Stimulated activated CD4-positive, alpha-beta T cell treated with anti-CD3 and anti-CD28 coated beads, TNF-alpha, amount 100 ng/mL, for 24 hours (primary cell): ENCODE measurements at regions not wholly inside any gene's neighbourhood (a gene's known extent, or its start where the extent isn't known, plus 50 kb on each side); places are given as distances from the start of the nearest gene placed in this dataset.

ENCODE experiments used
- DNase-seq, 3 experiments: peaks; one replicate each; pipeline ENCODE4 v3.0.0-alpha.2; 2020; ENCODE audit warnings: low read depth in 3 of 3

DNA sequence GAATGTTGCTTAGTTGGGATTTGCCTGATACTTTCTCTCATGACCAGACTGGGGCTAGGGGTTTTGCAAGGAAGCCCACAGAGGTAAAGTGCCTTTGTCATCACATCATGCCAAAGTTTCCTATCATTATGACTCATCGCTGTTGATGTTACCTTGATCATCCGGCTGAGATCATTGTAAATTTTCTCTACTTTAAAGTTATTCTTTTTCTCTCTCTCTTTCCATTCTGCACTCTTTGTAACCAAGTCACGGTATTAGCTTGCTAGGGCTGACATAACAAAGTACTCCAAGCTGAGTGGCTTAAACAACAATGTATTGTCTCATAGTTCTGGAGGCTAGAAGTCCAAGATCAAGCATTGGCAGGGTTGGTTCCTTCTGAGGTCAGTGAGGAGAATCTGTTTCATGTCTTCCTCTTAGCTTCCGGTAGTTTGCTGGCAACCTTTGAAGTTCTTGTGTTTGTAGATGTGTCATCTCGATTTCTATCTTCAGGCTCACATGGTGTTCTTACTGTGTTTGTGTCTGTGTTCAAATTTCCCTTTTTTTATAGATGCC, 113.0 kb downstream of the DTHD1 start:
- DNase-seq = peak in 1 of 3 experiments; percentile 27

DNA sequence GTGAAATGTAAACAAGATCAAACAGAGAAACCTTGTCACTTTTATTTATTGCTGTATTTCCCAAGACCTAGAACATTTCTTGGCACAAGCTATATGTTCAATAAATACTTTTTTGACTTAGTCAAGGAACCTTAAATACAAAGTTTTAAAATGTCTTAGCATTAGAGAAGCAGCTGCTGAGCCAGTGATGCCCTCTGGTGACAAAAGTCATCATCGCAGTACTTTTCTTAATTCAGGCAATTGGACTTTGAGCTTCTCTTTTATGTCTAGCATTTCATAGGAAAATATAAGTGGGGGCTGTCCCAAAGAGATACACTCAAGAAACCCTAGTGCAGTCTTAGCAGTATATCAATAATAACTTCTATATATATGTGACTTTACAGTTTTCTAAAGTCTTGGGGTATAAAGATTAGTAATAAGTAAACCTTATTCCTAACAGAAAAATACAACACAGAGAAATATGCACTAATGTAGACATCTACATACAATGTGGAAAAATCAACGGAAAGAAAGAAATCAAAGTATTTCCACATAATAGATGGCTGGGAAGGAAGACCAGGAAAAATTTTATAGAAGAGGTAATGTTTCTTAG, 118.4 kb downstream of the DTHD1 start:
- peak in 1 of 3 experiments; percentile 39 for DNase-seq

DNA sequence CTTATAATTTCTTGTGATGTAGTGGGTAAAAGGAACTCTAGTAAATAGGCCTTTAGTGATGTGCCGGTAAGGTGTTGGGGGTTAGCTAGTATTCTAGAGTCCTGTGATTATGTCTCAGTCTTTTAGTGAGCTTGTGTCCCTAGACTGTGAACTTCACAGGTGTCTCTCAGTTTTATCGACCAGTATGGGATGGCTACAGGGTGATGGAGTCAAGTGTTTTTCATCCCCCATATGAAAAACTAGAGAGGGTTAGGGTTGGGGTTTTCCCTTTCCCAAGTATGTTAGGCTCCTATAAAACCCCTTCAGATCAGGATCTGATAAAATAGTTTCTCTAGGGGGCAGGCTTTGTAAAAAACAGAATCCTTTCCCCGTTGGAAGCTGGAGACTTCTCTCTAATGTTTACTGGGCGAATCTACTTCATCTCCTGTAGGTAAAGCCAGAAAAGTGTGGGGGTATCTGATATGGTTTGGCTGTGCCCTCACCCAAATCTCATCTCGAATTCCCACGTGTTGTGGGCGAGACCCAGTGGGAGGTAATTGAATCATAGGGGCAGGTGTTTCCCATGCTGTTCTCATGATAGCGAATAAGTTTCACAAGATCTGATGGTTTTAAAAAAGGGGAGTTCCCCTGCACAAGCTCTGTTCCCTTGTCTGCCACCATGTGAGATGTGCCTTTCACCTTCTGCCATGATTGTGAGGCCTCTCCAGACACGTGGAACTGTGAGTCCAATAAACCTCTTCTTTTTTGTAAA, 120.8 kb downstream of the DTHD1 start:
- DNase-seq = no peak

DNA sequence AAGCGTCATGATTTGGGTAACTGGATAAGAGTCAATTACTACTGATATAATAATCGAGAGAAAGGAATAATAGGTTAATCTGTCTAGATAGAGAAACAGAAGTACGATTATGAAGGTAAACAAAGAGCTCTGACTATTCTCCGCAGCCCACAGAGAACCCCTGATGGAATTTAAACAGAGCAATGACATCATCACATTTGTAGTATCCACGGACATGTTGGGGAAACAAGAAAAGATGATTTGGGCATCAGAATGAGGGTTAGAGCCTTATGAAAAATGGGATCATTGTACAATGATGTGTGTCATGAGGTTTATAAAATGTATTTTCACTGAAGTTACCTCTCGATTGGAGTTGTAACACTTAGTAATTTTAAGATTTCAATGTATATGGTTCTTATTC, 129.9 kb downstream of the DTHD1 start:
- DNase-seq = no peak

DNA sequence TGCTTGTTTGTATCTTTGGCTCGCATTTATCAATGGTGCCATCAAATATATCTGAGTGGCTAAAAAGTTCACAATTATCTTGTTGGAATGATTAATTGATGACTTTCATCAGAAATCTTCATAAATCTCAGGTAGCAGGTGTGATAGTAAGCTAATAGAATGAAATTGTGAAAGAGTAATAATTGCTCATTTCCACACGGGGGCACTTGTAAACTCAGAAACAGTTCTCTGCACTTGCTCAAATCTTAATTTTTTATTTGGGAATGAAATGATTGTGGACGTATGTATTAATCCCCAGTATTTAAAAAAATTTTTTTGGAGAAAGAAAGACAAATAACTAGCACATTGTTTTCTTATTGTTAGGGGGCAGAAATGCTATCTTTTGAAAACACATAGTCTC, 132.8 kb downstream of the DTHD1 start:
- DNase-seq = no peak

DNA sequence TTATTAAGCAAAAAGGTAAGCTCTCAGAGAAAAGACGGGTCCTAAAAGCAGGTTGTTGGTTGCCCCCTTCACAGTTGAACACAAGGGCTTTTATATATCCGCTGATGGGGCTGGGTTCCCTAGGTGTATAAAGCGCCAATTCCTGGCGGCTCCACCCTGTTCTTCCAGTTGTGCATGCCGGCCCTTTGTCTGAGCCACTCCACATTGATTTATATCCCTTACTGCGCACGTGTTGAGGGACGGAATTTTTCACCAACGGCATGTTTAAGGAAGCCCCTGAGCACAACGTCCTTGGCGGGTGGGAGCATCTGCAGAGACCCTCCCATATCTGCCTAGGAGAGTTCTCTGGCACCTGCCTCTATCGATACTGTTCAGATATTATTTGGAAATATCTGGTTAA, 135.7 kb downstream of the DTHD1 start:
- DNase-seq = no peak

DNA sequence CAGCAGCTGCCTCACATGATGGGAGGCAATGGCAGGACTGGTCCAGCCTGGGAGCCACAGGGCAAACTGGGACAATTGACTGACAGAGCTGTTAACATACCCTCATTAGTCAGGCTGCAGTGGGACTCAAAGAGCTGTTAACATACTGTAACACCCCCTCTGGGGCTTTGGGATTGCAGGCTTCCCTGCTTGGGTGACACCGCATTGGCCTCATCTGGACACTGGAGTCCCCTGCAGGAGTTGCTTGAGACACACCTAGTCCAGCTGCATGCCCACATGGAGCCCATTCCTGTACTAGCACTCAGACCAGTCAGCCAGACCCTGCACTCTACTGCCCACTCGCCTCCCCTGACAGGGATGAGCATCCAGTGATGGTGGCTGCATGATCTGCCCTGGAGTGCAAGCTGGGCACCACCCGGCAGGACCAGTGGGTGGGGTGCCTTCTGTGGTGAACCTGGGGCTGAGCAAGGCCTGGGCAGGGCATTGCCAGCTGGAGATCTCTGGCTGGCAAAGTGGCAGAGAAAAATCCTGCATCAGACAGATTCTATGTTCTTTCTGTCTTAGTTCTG, 138.8 kb downstream of the DTHD1 start:
- DNase-seq = no peak

DNA sequence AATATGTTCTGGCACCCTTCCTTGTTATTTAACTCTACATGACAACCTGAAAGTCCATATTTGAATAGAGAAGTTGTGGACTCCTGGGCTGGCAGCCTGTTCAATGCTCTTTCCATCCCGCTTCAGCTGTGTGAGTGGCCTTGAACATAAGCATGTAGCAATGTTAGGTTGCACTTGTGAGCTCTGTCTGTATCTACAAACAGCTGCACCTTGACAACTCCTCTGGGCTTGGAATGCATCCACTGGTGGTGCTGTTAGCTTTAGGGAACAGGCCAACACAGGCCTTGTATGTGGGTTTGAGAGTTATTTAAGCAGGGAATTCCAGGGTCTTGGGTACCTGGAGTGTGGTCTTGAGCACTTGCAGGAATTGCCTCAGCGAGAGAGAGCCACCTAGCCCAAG, 141.2 kb downstream of the DTHD1 start:
- DNase-seq = no peak

DNA sequence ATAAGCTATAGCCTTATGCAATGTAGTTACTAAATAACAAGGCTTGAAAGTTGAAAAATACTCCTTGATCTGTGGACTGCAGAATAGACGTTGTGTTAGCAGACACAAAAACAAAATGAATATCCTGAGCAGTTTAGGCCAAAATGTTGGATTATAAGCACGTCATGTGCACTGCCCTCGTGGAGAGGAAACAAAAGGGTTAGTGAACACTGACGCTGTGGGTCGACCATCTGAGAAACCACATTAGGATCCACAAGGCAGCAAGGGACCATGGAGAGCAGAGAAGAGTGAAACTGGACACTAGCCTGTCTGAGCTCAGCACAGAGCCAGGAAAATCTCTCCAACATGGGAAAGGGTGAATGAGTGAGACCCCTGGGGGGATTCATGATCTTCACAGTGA, 145.3 kb downstream of the DTHD1 start:
- DNase-seq = no peak

DNA sequence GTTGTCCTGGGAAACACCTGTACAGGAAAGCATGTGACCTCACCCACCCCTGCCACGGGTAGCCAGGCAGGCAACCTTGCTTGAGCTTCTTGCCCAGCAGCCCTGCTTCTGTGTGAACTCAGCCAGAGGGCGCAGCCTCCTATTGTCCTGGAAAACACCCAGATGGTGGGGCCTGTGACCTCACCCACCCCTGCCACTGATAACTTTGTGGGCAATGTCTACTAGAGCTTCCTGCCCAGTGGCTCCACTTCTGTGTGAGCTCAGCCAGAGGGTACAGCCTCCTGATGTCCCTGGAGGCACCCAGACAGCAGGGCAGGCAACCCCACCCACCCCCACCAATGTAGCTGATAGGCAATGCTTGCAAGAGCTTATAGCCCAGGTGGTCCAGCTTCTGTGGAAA, 146.3 kb downstream of the DTHD1 start:
- no peak for DNase-seq

DNA sequence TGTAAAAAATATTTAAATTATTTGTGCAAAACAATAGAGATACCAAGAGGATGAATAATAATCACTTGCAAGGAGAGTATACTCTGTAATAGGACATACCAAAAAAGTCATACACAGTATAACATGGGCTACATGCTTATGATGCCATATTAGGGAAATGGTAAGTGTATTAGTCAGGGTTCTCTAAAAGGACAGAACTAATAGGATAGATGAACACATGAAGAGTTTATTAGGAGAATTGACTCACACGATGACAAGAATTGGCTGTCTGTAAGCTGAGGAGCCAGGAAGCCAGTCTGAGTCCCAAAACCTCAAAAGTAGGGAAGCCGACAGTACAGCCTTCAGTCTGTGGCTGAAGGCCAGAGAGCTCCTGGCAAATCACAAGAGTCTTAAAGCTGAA, 151.2 kb downstream of the DTHD1 start:
- DNase-seq = no peak

DNA sequence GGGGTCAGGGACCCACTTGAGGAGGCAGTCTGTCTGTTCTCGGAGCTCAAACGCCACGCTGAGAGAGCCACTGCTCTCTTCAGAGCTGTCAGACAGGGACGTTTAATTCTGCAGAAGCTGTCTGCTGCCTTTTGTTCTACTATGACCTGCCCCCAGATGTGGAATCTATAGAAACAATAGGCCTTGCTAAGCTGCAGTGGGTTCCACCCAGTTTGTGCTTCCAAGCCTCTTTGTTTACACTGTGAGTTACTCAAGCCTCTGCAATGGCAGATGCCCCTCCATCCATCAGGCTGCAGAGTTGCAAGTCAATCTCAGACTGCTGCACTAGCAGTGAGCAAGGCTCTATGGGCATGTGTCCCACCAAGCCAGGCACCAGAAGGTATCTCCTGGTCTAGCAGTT, 158.1 kb downstream of the DTHD1 start:
- DNase-seq = no peak

DNA sequence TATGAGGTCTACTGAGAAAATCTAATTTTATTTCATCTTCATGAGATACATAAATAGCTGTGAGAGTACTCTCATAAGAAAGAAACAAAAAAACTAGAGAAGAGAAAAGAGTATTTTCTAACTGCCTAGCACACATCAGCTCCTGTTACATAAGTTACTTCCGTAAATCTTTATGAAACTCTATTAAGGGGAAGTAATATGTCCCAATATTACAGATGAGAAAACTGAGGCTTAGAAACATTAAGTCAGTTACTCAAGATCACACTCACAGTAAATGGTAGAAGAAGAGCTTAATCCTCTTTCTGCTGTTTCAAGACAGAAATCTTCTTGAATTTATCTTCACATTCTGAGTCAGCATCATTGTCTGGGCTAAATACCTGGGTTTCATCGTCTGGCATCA, 164.1 kb downstream of the DTHD1 start:
- DNase-seq = no peak

DNA sequence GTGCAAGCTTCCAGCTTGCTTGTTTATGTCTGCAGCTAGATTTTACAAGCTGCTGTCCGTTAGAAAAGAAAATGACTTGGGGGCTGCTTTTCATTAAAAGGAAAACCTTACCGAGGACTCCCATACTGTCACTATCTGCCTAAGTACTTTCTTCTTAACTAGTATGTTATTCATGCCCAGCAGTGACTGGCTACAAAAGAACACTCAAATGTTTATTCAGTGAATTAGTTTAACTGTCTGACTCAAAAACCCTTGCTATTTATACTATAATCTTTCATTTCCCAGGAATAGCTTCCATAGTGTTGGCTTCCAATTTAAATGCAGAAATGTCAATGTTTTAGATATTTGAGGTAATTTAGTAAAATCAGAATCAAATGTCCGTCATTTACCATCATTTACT, 164.9 kb downstream of the DTHD1 start:
- no peak for DNase-seq

DNA sequence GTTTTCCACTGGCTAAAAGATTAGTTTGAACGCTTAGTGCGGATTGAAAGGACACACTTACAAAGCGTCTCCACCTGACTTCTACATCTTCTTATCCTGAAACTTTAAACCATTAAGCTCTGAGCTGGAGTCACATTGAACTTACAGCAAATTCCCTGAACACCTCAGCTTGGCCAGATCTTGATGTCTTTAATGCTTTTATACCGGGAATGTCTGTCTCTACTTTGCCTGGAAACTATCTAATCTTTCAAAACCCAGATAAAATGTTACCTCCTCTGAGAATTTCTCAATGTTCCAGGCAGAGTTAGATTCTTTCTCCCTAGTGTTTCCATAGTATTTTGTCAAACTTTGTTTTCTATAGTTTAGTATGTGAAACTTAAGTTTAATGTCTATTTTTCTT, 179.9 kb downstream of the DTHD1 start:
- DNase-seq = no peak

DNA sequence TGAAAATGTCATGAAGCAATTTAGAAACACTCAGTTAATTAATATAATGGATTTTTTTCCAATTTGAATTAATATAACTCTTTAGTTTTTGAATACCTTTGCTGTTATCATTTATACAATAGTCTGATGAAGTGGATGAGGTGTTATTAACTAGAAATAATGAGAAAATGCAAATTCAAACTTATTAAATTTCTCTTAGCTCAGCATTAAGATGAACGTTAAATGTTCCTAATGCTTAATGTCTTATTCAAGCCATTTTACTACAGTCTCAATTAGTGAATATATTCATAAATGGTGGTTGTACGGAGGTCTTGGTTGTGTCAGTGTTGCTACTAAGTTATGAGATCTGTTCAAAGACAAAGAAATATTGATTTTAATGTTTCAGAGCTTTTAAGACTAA, 186.3 kb downstream of the DTHD1 start:
- no peak for DNase-seq

DNA sequence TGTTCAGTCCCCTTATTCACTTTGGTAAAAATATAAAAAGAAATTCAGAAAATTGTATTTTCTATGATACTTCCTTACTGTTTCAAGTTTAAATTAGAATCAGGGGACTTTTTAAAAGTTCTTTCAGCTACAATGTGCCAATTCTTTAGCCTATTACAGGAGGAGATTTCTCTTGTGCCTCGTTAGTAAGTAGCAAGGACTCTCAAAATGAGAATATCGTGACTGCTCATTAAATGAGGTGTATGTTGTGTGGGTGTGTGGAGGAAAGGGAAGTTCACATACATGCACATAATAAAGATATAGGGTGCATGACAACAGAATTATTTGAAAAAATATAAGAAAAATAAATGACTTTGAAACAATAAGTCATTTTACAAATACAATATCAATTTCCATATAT, 190.5 kb downstream of the DTHD1 start:
- no peak for DNase-seq

DNA sequence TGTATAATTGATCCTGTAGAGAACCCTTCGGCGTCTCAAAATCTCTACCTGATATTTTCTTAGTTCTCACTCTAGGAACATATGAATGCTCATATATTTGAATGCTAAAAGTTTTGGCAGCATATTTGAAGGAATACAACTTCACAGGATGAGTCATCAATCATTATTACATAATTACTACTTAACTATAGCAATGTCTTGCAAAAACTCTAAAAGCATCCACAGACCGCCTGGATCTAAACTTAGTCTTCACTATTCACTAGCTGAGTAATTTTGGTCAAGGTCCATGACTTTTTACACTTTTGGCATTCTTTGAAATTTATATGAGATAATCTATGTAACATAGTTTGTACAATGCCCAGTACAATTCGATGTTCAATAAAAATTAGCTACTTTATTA, 194.7 kb downstream of the DTHD1 start:
- no peak for DNase-seq

DNA sequence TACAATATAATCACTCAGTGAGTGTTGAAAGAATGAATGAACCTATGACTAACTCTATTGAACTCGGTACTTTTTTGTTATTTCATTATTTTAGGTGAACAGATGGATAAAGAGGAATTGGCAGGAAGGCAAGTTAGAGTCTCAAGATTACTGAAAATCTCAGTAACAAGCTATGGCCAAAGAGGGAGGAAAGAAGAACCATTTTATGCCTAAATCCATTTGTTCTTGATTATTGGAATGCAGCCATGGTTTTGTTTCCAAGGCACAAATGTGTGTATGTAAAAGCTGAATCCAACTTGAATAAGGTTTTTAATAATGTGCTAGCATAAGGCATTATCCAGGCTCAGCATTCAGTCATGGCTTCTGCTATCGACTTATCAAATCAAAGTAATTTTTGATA, 196.4 kb downstream of the DTHD1 start:
- DNase-seq = no peak

DNA sequence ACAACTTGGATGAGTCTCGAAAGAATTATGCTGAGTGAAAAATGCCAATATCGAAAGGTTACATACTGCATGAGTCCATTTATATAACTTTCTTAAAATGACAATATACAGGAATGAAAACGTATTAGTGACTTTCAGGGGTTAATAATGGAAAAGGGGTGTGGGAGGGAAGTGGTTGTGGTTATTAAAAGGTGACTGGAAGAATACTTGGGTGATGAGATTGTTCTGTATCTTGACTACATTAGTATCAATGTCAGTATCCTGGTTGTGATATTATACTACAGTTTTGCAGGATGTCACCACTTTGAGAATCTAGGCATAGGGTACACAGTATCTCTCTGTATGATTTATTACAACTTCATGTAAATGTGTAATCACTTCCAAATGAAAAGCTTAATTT, 204.5 kb downstream of the DTHD1 start:
- no peak for DNase-seq

DNA sequence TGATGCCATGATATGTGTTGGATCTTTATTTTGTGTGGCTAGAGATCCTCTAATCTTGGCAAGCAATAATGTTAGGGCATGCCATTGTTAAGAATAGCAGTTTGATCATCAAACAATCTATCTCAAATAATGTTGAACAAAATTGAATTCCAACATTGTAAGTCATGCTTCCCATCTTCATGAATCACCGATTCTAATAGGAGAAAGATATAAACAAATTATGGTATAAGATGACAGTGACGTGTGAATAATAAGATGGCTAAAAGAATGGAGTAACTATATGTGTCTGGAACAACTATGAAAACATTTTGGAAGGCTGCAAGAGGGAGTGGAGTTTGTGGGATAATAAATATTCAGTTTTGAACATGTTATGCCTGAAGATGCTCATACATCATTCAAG, 208.4 kb downstream of the DTHD1 start:
- DNase-seq = no peak

DNA sequence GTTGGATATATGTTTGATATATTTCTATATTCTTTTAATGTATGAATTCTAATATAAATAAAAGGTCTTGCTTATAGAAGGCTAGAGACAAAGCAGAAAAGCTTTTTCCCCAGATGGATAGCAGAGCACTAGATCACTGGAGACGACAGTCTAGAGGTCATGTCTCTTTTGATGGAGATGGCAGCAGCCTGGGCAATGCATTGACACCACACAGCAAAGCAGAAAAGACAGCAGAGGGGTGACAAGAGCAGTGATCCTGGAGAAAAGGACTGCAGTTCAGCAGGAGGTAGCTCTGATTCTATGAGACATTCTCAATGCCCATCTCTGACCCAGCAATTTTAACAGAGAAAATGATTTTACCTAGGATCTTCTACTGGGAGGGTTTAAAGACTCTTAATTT, 210.6 kb downstream of the DTHD1 start:
- DNase-seq = no peak

DNA sequence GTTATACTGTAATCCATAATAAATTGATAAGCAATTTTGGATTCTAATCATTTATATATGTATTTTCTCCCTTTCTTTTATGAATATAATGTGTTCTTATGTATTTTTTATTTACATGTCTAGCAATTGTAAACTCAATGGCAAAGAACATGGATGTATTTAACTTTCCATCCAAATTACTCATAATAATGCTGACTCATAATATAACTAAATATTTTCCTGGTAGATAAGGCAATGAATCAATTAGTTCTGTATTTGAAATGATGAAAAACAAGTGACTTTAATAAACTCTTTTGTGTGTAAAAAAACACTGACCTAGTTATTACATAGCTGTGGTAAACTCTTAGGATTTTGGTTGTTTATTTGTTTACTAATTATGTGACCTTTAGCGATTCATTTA, 211.2 kb downstream of the DTHD1 start:
- DNase-seq = no peak
